Mesenchymal stem cell (in vitro differentiated cells and primary cell): ENCODE measurements at regions not wholly inside any gene's neighbourhood (a gene's known extent, or its start where the extent isn't known, plus 50 kb on each side); places are given as distances from the start of the nearest gene placed in this dataset.
"Not testable (repeated sequence)": the region's sequence is repeated elsewhere in the genome, so short reads cannot be mapped to it uniquely, and the experiment has no call there.

Experiments used
- DNase-seq: peaks from one replicate; pipeline ENCODE4 v3.0.0-alpha.2; 2013
- H2AFZ ChIP-seq: one replicate; pipeline ENCODE4 v1.6.1; 2013; ENCODE audit warnings: low read depth, mild to moderate bottlenecking, control low read depth, inconsistent platforms, low read length, moderate library complexity
- H2AK5ac ChIP-seq: 2 replicates; pipeline ENCODE4 v1.6.1; 2013; ENCODE audit warnings: low read length, moderate library complexity, mild to moderate bottlenecking, inconsistent platforms; ENCODE audit not compliant: severe bottlenecking
- H2BK120ac ChIP-seq: one replicate; pipeline ENCODE4 v1.6.1; 2013; ENCODE audit warnings: low read depth, mild to moderate bottlenecking, inconsistent platforms, low read length, moderate library complexity
- H2BK12ac ChIP-seq, 2 experiments: one replicate each; pipeline ENCODE4 v1.6.1; 2013; ENCODE audit warnings: inconsistent platforms in 2 of 2, low read length in 2 of 2, mild to moderate bottlenecking in 2 of 2, moderate library complexity in 2 of 2, control low read depth in 1 of 2
- H2BK15ac ChIP-seq: one replicate; pipeline ENCODE4 v1.6.1; 2013; ENCODE audit warnings: mild to moderate bottlenecking, low read depth, inconsistent platforms; ENCODE audit not compliant: poor library complexity, severe bottlenecking
- H2BK5ac ChIP-seq: 2 replicates; pipeline ENCODE4 v1.6.1; 2013; ENCODE audit warnings: low read depth, mild to moderate bottlenecking, low read length, control low read depth, inconsistent platforms; ENCODE audit not compliant: poor library complexity, severe bottlenecking
- H3K14ac ChIP-seq, 2 experiments: one replicate each; pipeline ENCODE4 v1.6.1; 2013; ENCODE audit warnings: inconsistent platforms in 2 of 2, low read length in 2 of 2, control low read depth in 1 of 2, mild to moderate bottlenecking in 1 of 2, moderate library complexity in 1 of 2
- H3K18ac ChIP-seq, 2 experiments: one replicate each; pipeline ENCODE4 v1.6.1; 2013; ENCODE audit warnings: inconsistent platforms in 2 of 2, low read length in 2 of 2, control low read depth in 1 of 2, low read depth in 1 of 2, mild to moderate bottlenecking in 1 of 2
- H3K23ac ChIP-seq, 2 experiments: one replicate each; pipeline ENCODE4 v1.6.1; 2013; ENCODE audit warnings: inconsistent platforms in 2 of 2, low read length in 2 of 2, mild to moderate bottlenecking in 2 of 2, moderate library complexity in 2 of 2, control low read depth in 1 of 2
- H3K27ac ChIP-seq: 2 replicates; pipeline ENCODE4 v1.5.1; 2013; ENCODE audit warnings: mild to moderate bottlenecking, moderate library complexity, low read length, control low read depth, inconsistent platforms; ENCODE audit not compliant: poor library complexity, severe bottlenecking
- H3K27me3 ChIP-seq, 2 experiments: 2 replicates each; pipeline versions ENCODE4 v1.6.1 to v1.7.0; 2013; ENCODE audit warnings: low read length in 2 of 2, mild to moderate bottlenecking in 2 of 2, moderate library complexity in 2 of 2, control low read depth in 1 of 2, inconsistent platforms in 1 of 2; ENCODE audit not compliant: control insufficient read depth in 1 of 2, insufficient read depth in 1 of 2
- H3K36me3 ChIP-seq, 2 experiments: 2 replicates each; pipeline versions ENCODE4 v1.6.1 to v1.7.0; 2013; ENCODE audit warnings: low read length in 2 of 2, control low read depth in 1 of 2, inconsistent platforms in 1 of 2, low read depth in 1 of 2, mild to moderate bottlenecking in 1 of 2; ENCODE audit not compliant: insufficient read depth in 2 of 2, control insufficient read depth in 1 of 2
- H3K4ac ChIP-seq, 2 experiments: one replicate each; pipeline ENCODE4 v1.6.1; 2013; ENCODE audit warnings: inconsistent platforms in 2 of 2, low read length in 2 of 2, mild to moderate bottlenecking in 2 of 2, moderate library complexity in 2 of 2, control low read depth in 1 of 2, low read depth in 1 of 2
- H3K4me1 ChIP-seq: 2 replicates; pipeline ENCODE4 v1.6.1; 2013; ENCODE audit warnings: low read depth, low read length, control low read depth; ENCODE audit not compliant: control insufficient read depth, insufficient read depth
- H3K4me2 ChIP-seq: 2 replicates; pipeline ENCODE4 v1.6.1; 2013; ENCODE audit warnings: low read length, mild to moderate bottlenecking, inconsistent platforms; ENCODE audit not compliant: poor library complexity, severe bottlenecking
- H3K4me3 ChIP-seq, 2 experiments: 2 replicates each; pipeline versions ENCODE4 v1.5.1 to v1.7.0; 2013; ENCODE audit warnings: low read length in 2 of 2, mild to moderate bottlenecking in 2 of 2, control low read depth in 1 of 2, low read depth in 1 of 2; ENCODE audit not compliant: insufficient read depth in 1 of 2
- H3K79me1 ChIP-seq: replicated peaks from 2 replicates; pipeline ENCODE4 v1.6.1; 2013; ENCODE audit warnings: mild to moderate bottlenecking, control low read depth, low read length, inconsistent platforms; ENCODE audit not compliant: poor library complexity, severe bottlenecking
- H3K9ac ChIP-seq: 2 replicates; pipeline ENCODE4 v1.7.0; 2013; ENCODE audit warnings: mild to moderate bottlenecking, low read length, moderate library complexity
- H3K9me3 ChIP-seq: 2 replicates; pipeline ENCODE4 v1.7.0; 2013; ENCODE audit warnings: mild to moderate bottlenecking, low read length; ENCODE audit not compliant: control insufficient read depth
- H4K8ac ChIP-seq: one replicate; pipeline ENCODE4 v1.6.1; 2013; ENCODE audit warnings: inconsistent platforms, mild to moderate bottlenecking, low read length, moderate library complexity
- H4K91ac ChIP-seq: one replicate; pipeline ENCODE4 v1.6.1; 2013; ENCODE audit warnings: mild to moderate bottlenecking, low read length, inconsistent platforms
- WGBS: methylation state at CpG from one replicate; pipeline ENCODE4 v1.1.7; 2013; ENCODE audit warnings: mixed read lengths; 5-methylcytosine and 5-hydroxymethylcytosine counted together

GRCh38 chr4:4037399-4038138 lies 189.2 kb downstream of the OTOP1 start:
- H3K18ac ChIP-seq, H4K8ac ChIP-seq, H3K4me2 ChIP-seq, H3K36me3 ChIP-seq, H3K14ac ChIP-seq, H2BK12ac ChIP-seq, H2BK15ac ChIP-seq, H3K4me1 ChIP-seq, H3K4me3 ChIP-seq, H3K79me1 ChIP-seq, H3K27ac ChIP-seq, H3K27me3 ChIP-seq, H3K9me3 ChIP-seq, H4K91ac ChIP-seq, H3K9ac ChIP-seq, H2BK120ac ChIP-seq, H2AK5ac ChIP-seq, H3K23ac ChIP-seq, H2AFZ ChIP-seq, H3K4ac ChIP-seq, DNase-seq, H2BK5ac ChIP-seq: not testable (repeated sequence)
- 50% methylated on average over 9 of the region's 9 CpGs for WGBS

- H3K36me3 ChIP-seq, H3K27me3 ChIP-seq, H3K4me2 ChIP-seq, H3K79me1 ChIP-seq, H3K4me1 ChIP-seq, H3K9me3 ChIP-seq, H3K14ac ChIP-seq, H2BK120ac ChIP-seq, H2AFZ ChIP-seq, H4K8ac ChIP-seq, DNase-seq, H2BK15ac ChIP-seq, H4K91ac ChIP-seq, H2BK5ac ChIP-seq, H3K4me3 ChIP-seq, H3K4ac ChIP-seq, H3K23ac ChIP-seq, H3K27ac ChIP-seq, H3K18ac ChIP-seq, H3K9ac ChIP-seq, H2BK12ac ChIP-seq, H2AK5ac ChIP-seq: not testable (repeated sequence)
- no CpG with 5 or more reads among the region's 3 CpGs for WGBS
Observed at GRCh38 chr4:4045823-4046222, 180.9 kb downstream of the OTOP1 start.

GRCh38 chr4:4046686-4047085 lies 180.0 kb downstream of the OTOP1 start:
- not testable (repeated sequence) for H4K91ac ChIP-seq, H3K18ac ChIP-seq, H3K23ac ChIP-seq, H2AFZ ChIP-seq, H2BK5ac ChIP-seq, H3K9me3 ChIP-seq, H3K4me2 ChIP-seq, H3K14ac ChIP-seq, H2AK5ac ChIP-seq, H3K36me3 ChIP-seq, H3K79me1 ChIP-seq, H2BK15ac ChIP-seq, H2BK12ac ChIP-seq, H2BK120ac ChIP-seq, DNase-seq, H4K8ac ChIP-seq, H3K4me1 ChIP-seq, H3K4ac ChIP-seq, H3K4me3 ChIP-seq, H3K27ac ChIP-seq, H3K9ac ChIP-seq, H3K27me3 ChIP-seq
- WGBS = 18% methylated on average over 4 of the region's 5 CpGs

- not testable (repeated sequence) for H3K4me3 ChIP-seq, H2AFZ ChIP-seq, H3K9ac ChIP-seq, H2BK12ac ChIP-seq, H4K91ac ChIP-seq, H3K4me1 ChIP-seq, H3K27ac ChIP-seq, H4K8ac ChIP-seq, H2BK120ac ChIP-seq, H3K9me3 ChIP-seq, H3K4me2 ChIP-seq, H3K18ac ChIP-seq, H3K14ac ChIP-seq, H2BK15ac ChIP-seq, H3K79me1 ChIP-seq, H2BK5ac ChIP-seq, H3K4ac ChIP-seq, DNase-seq, H3K23ac ChIP-seq, H2AK5ac ChIP-seq, H3K27me3 ChIP-seq, H3K36me3 ChIP-seq
- 17% methylated on average over 9 of the region's 12 CpGs for WGBS
Observed at GRCh38 chr4:4047202-4047601, 179.5 kb downstream of the OTOP1 start.
